AG08395 (cell line): ENCODE measurements at regions not wholly inside any gene's neighbourhood (a gene's known extent, or its start where the extent isn't known, plus 50 kb on each side); places are given as distances from the start of the nearest gene placed in this dataset.

Experiments used
- DNase-seq: peaks from one replicate; pipeline ENCODE4 v3.0.0; 2012; ENCODE audit warnings: mixed read lengths, low spot score

- no peak for DNase-seq
Observed at GRCh38 chr10:128976856-128977255, 490.2 kb upstream of the MGMT start.

GRCh38 chr10:128978211-128978610 is 488.8 kb upstream of the MGMT start:
- DNase-seq: no peak

- DNase-seq: no peak
Observed at GRCh38 chr10:128979405-128979804, 487.6 kb upstream of the MGMT start.

GRCh38 chr10:128981251-128981650 is 485.8 kb upstream of the MGMT start:
- DNase-seq: no peak

GRCh38 chr10:128981881-128982615 is 485.0 kb upstream of the MGMT start:
- no peak for DNase-seq

- no peak for DNase-seq
Observed at GRCh38 chr10:128982616-128982915, 484.5 kb upstream of the MGMT start.

- DNase-seq: no peak
Observed at GRCh38 chr10:128985036-128985435, 482.0 kb upstream of the MGMT start.

GRCh38 chr10:128990986-128991385 is 476.1 kb upstream of the MGMT start:
- no peak for DNase-seq

GRCh38 chr10:128992770-128993169 is 474.3 kb upstream of the MGMT start:
- DNase-seq: no peak

GRCh38 chr10:128993443-128993842 is 473.6 kb upstream of the MGMT start:
- DNase-seq: no peak

- DNase-seq: no peak
Observed at GRCh38 chr10:128993911-128994538, 473.0 kb upstream of the MGMT start.

- DNase-seq: no peak
Observed at GRCh38 chr10:128994598-128995143, 472.4 kb upstream of the MGMT start.

GRCh38 chr10:128995676-128996075 is 471.4 kb upstream of the MGMT start:
- no peak for DNase-seq

- no peak for DNase-seq
Observed at GRCh38 chr10:128996092-128996491, 470.9 kb upstream of the MGMT start.

- DNase-seq: no peak
Observed at GRCh38 chr10:128998101-128998805, 468.8 kb upstream of the MGMT start.

GRCh38 chr10:129004398-129004797 is 462.6 kb upstream of the MGMT start:
- DNase-seq: no peak

GRCh38 chr10:129005080-129005479 is 462.0 kb upstream of the MGMT start:
- no peak for DNase-seq

- no peak for DNase-seq
Observed at GRCh38 chr10:129005804-129006203, 461.2 kb upstream of the MGMT start.

GRCh38 chr10:129018511-129018910 is 448.5 kb upstream of the MGMT start:
- DNase-seq: no peak

GRCh38 chr10:129020651-129021330 is 446.2 kb upstream of the MGMT start:
- DNase-seq: no peak

GRCh38 chr10:129021594-129022304 is 445.3 kb upstream of the MGMT start:
- DNase-seq: no peak

GRCh38 chr10:129023082-129023481 is 444.0 kb upstream of the MGMT start:
- no peak for DNase-seq
